ENCODE measurements at regions not wholly inside any gene's neighbourhood (a gene's known extent, or its start where the extent isn't known, plus 50 kb on each side); places are given as distances from the start of the nearest gene placed in this dataset.
A peak's percentile ranks its signal among the peaks of the same experiment; 100 is the strongest.

GRCh38 chr6:44679438-44680201 is 292.1 kb downstream of the CDC5L start:
- DNase-seq (ENCODE audit: low read depth in 2 of 2) = no peak

- DNase-seq (ENCODE audit: low read depth in 2 of 2) = no peak
Observed at GRCh38 chr6:44680202-44680720, 292.8 kb downstream of the CDC5L start.

GRCh38 chr6:44681761-44682160 is 294.3 kb downstream of the CDC5L start:
- no peak for DNase-seq (ENCODE audit: low read depth in 2 of 2)

- no peak for DNase-seq (ENCODE audit: low read depth in 2 of 2)
Observed at GRCh38 chr6:44682280-44682679, 294.8 kb downstream of the CDC5L start.

- DNase-seq (ENCODE audit: low read depth in 2 of 2) = no peak
Observed at GRCh38 chr6:44682987-44683779, 295.7 kb downstream of the CDC5L start.

- no peak for DNase-seq (ENCODE audit: low read depth in 2 of 2)
Observed at GRCh38 chr6:44685213-44685612, 297.7 kb downstream of the CDC5L start.

- peak; percentile 81 to 87 for DNase-seq (ENCODE audit: low read depth in 2 of 2)
Observed at GRCh38 chr6:44696099-44696498, 308.6 kb downstream of the CDC5L start.

DNA sequence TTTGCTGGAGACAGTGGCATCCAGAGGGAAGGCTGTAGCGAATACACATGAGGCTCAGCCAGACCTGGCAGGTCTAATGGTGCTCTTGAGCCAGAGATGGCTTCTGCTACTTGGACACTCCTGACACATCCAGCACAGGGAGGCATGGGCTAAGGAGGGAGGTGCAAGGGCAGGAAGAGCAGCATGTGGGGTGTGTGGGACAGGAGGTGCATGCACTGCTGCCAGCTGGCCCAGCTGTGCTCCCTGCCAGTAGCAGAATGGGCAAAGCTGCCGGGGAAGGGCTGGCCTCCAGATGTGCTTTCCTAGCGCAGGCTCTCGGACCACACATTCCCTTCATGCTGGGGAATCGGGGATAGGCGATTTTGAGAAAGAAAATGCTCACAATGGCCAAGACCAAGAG is 309.2 kb downstream of the CDC5L start:
- no peak for DNase-seq (ENCODE audit: low read depth in 2 of 2)

- DNase-seq (ENCODE audit: low read depth in 2 of 2) = peak; percentile 66 to 67
Observed at GRCh38 chr6:44697327-44697726, 309.8 kb downstream of the CDC5L start.

GRCh38 chr6:44698602-44699001 is 311.1 kb downstream of the CDC5L start:
- no peak for DNase-seq (ENCODE audit: low read depth in 2 of 2)

- peak; percentile 58 for DNase-seq (ENCODE audit: low read depth in 2 of 2)
Observed at GRCh38 chr6:44699082-44699481, 311.6 kb downstream of the CDC5L start.

DNA sequence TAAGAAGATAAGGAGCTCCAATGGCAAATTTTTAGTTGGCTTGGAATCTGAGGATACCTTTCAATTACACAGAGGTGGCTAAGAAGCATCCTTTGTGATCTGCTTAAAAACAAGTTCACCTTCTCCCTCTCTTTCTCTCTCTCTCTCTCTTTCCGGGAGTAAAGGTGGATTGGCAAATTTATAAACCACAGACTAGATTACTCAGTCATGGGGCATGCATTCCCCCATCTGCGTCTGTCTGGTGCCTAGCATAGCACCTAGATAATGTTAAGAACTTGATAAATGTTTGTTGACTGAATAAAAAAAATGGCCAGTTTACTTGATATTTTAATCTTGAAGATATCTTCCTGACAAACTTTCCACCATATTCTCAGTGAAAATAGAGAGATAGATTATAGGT is 312.3 kb downstream of the CDC5L start:
- DNase-seq (ENCODE audit: low read depth in 2 of 2) = no peak

GRCh38 chr6:44700422-44700821 is 312.9 kb downstream of the CDC5L start:
- no peak for DNase-seq (ENCODE audit: low read depth in 2 of 2)

GRCh38 chr6:44701038-44701636 is 313.6 kb downstream of the CDC5L start:
- no peak for DNase-seq (ENCODE audit: low read depth in 2 of 2)

- peak; percentile 76 to 78 for DNase-seq (ENCODE audit: low read depth in 2 of 2)
Observed at GRCh38 chr6:44701637-44702101, 314.2 kb downstream of the CDC5L start.

DNA sequence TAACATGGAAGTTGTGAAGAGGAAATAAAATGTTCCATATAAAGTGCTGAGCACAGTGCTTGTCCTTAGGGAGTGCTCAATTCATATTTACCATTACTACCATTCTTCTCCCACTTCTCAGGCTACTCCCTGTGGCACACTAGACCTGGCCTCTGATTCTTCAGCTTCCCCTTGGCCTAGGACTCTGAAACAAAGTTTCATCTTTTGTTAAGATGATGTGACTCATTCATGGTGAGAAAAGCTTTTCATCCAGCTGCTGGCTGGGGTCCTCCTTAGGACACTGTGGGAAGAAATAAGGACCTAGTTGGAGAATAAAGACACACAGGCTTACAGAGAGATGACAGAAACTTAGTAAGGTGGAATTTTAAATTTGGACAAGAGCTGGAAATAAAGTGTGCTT is 314.8 kb downstream of the CDC5L start:
- no peak for DNase-seq (ENCODE audit: low read depth in 2 of 2)

DNA sequence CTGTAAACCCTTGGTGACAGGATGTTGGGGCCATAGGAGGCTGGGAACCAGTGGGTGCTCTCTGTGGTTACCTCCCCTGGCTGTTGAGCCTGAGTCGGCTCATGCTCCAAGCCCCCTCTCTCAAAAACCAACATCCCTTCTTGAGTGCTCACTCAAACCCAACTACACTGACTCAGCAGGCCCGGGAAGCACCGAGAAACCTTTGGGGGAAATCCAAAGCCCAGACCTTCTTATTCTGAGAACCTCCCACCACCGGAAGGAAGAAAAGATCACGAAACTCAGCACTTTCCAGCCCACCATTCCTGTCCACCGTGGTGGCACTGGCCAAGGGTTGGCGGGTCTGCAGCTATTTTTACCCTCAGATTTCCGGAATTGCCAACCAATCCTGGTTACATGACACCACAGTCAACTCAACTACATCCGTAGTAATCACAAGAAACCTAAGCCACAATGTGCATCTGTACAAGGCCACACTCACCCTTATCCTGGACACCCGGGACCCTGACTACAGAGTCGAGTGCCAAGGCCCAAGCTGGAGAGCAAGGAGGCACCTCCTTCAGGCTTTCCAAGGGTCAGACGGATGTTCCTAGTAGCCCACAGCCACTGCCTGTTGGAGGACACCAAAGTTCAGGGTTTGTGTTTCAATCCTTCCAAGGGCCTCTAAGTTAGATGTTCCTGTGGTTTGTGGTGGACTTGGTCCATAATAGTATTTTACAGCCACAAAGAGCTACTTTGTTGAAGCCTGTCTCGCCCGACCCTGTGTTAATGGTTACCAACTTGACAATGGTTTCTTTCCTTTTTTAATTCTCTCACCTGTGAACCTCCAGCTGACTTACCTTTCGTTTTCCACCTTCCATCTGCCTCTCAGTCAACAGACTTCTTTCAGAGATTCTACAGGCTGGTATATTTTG is 317.0 kb downstream of the CDC5L start:
- no peak for DNase-seq (ENCODE audit: low read depth in 2 of 2)

GRCh38 chr6:44705596-44705995 is 318.1 kb downstream of the CDC5L start:
- no peak for DNase-seq (ENCODE audit: low read depth in 2 of 2)

DNA sequence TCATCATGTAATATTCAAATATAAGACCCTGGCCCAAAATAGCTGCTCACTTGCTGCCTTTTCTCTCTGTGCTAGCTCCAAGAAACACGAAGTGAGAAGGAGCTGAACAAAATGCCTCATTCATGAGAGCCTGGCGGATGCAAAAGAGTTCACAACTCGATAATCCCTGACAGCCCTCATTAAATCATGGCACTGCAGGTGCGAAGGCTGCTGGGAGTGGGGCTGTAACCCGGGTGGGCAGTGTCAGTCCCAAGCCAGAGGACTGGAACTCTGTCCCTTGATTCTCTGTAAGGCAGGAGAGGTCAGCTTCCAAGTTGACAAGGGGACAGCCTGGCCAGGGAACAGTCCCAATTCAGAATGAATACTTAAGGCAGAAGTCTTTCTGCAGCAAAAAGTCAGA is 318.5 kb downstream of the CDC5L start:
- DNase-seq (ENCODE audit: low read depth in 2 of 2) = no peak

DNA sequence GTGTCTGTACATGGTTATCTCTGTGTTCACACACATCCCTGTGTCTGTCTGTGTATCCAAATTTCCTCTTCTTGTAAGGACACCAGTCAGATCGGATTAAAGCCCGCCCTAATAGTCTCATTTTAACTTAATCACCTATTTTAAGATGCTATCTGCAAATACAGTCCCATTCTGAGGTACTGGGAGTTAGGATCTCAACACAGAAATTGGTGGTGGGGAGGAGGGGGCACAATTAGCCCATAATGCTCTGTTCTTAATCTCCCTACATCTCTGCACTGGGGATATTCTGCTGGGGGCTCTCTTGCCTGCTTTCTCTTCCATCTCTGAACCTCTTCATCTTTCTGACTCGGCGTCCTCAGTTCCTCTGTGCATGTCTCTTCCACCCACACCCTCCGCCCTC is 320.7 kb downstream of the CDC5L start:
- no peak for DNase-seq (ENCODE audit: low read depth in 2 of 2)

- DNase-seq (ENCODE audit: low read depth in 2 of 2) = no peak
Observed at GRCh38 chr6:44712353-44713111, 325.0 kb downstream of the CDC5L start.
